ENCODE measurements at regions not wholly inside any gene's neighbourhood (a gene's known extent, or its start where the extent isn't known, plus 50 kb on each side); places are given as distances from the start of the nearest gene placed in this dataset.
A peak's percentile ranks its signal among the peaks of the same experiment; 100 is the strongest.
"Not testable (repeated sequence)": the region's sequence is repeated elsewhere in the genome, so short reads cannot be mapped to it uniquely, and the experiment has no call there.

- peak overlapping the region; percentile 94 for H3K27ac Mint-ChIP-seq
- H3K9me2 ChIP-seq (ENCODE audit: insufficient read depth); H3K9me3 Mint-ChIP-seq; H3K27me3 Mint-ChIP-seq (ENCODE audit: insufficient read depth, low read depth, poor library complexity); H3K79me2 ChIP-seq (replicated peaks; ENCODE audit: insufficient read depth); H3K27me3 ChIP-seq (ENCODE audit: insufficient read depth); H3K4me3 ChIP-seq; H4K20me1 ChIP-seq (replicated peaks; ENCODE audit: insufficient read depth); H3K36me3 Mint-ChIP-seq (ENCODE audit: low read depth); H3K36me3 ChIP-seq (ENCODE audit: insufficient read depth); H3F3A ChIP-seq (replicated peaks; ENCODE audit: low read depth): not testable (repeated sequence)
- peak overlapping the region; percentile 72; the same call in 1 of the 2 replicates for H2AFZ ChIP-seq
- ATAC-seq (peak; percentile 34), DNase-seq (ENCODE audit: low spot score) (peak; percentile 40)
- peak overlapping the region; percentile 33; the same call in 2 of the 3 replicates for H3K4me3 Mint-ChIP-seq
- H3K4me2 ChIP-seq: peak overlapping the region; percentile 50
- H3K4me1 Mint-ChIP-seq: peaks cover 42% of the 10 kb centered on the region
- H3K27ac ChIP-seq (ENCODE audit: low read depth): peak overlapping the region; percentile 65; the same call in 1 of the 2 replicates
- H3K4me1 ChIP-seq (ENCODE audit: insufficient read depth): peaks cover 20% of the 10 kb centered on the region
Measured at GRCh38 chr7:38331853-38332595, 58.6 kb upstream of the TARP start.

DNA sequence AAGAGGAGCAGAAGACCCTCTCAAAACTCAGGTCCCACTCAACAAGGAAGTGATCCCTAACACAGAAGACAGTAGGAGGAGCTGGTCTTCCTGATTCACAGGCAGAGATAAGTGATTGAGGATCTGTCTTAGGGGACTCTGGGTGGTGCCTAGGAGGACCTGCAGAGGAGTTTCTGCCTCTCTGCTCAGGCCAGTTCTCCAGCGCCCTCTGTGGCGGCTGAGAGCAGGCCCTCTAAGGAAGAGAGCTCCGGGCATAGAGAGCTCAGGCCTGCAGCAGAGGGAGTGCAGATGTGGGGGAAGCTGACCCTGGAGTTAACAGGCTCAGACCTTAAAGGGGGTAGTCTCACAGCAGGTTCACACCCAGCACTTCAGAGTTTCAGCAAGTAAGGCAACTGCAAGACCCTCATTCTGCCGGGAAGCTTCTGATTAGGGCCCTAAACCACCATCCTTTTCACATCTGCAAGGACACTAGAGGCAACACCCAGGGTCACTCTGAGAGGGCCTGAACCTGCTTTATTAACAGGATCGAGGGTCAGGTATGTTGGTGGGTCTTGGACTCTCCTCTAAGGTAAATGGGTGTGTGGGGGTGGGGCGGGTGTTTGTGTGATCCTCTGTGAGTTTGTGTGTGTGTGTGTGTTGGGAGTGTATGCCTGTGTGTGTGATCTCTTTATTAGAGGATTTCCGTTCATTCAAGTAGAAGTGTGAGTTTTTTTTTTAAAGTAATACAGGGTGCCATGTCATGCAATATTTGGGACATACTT lies 57.6 kb upstream of the TARP start:
- H3K4me1 Mint-ChIP-seq: peaks cover 43% of the 10 kb centered on the region
- peak; percentile 92 for ATAC-seq
- Histone ChIP-seq H3K4me3 (no peak overlapping the region), H3F3A (replicated peaks; ENCODE audit: low read depth) (no peaks in the 10 kb centered on the region), H3K27me3 (ENCODE audit: insufficient read depth) (no peaks in the 10 kb centered on the region), H3K79me2 (replicated peaks; ENCODE audit: insufficient read depth) (no peaks in the 10 kb centered on the region), H3K4me2 (peak overlapping the region; percentile 50), H3K4me1 (ENCODE audit: insufficient read depth) (peaks cover 29% of the 10 kb centered on the region), H2AFZ (peak overlapping the region; percentile 72; the same call in 1 of the 2 replicates), H4K20me1 (replicated peaks; ENCODE audit: insufficient read depth) (no peaks in the 10 kb centered on the region), H3K9me2 (ENCODE audit: insufficient read depth) (peaks cover 7% of the 10 kb centered on the region; the same call in 1 of the 2 replicates), H3K27ac (ENCODE audit: low read depth) (peak overlapping the region; percentile 65; the same call in 1 of the 2 replicates), H3K36me3 (ENCODE audit: insufficient read depth) (no peaks in the 10 kb centered on the region)
- DNase-seq (ENCODE audit: low spot score): peak; percentile 91
- no peaks in the 10 kb centered on the region for H3K9me3 Mint-ChIP-seq
- peak overlapping the region; percentile 93 for H3K27ac Mint-ChIP-seq
- H3K4me3 Mint-ChIP-seq: peak overlapping the region; percentile 45
- H3K36me3 Mint-ChIP-seq (ENCODE audit: low read depth): no peaks in the 10 kb centered on the region
- no peaks in the 10 kb centered on the region for H3K27me3 Mint-ChIP-seq (ENCODE audit: insufficient read depth, low read depth, poor library complexity)
- peak; percentile 41; the same call in 1 of the 2 replicates for TF ChIP-seq ZNF331 (CRISPR knock-in tag; IDR thresholded peaks at IDR 0.05; ENCODE audit: low read depth)
- TF ChIP-seq ETS1 (IDR thresholded peaks at IDR 0.05): no peak
- TF ChIP-seq JUNB (IDR thresholded peaks at IDR 0.05; ENCODE audit: unreplicated experiment): no peak
- TF ChIP-seq ZNF114 (CRISPR knock-in tag; IDR thresholded peaks at IDR 0.05): no peak; the same call in 1 of the 2 replicates
- TF ChIP-seq ZNF462 (CRISPR knock-in tag; IDR thresholded peaks at IDR 0.05): peak; percentile 98
- no peak for TF ChIP-seq NANOG (IDR thresholded peaks at IDR 0.05; ENCODE audit: borderline replicate concordance)
- TF ChIP-seq POLR2AphosphoS5 (IDR thresholded peaks at IDR 0.05; ENCODE audit: low read depth): no peak
- no peak for TF ChIP-seq STAT1 (IDR thresholded peaks at IDR 0.05; ENCODE audit: unreplicated experiment)
- no peak for TF ChIP-seq EZH2phosphoT487 (IDR thresholded peaks at IDR 0.05; ENCODE audit: unreplicated experiment)
- TF ChIP-seq CTCF (conservative IDR thresholded peaks at IDR 0.05; ENCODE audit: low read depth in 2 of 2): peak; percentile 70 to 77
- no peak for TF ChIP-seq EZH2 (IDR thresholded peaks at IDR 0.05; ENCODE audit: low read depth, unreplicated experiment)
